H9 (cell line): ENCODE measurements at regions not wholly inside any gene's neighbourhood (a gene's known extent, or its start where the extent isn't known, plus 50 kb on each side); places are given as distances from the start of the nearest gene placed in this dataset.

Experiments used
- DNase-seq: peaks from one replicate; pipeline ENCODE4 v3.0.0-alpha.2; 2017
- H2AFZ ChIP-seq: one replicate; pipeline ENCODE4 v1.6.1; 2013; ENCODE audit warnings: mild to moderate bottlenecking, low read length, control low read depth, moderate library complexity
- H2AK5ac ChIP-seq: 2 replicates; pipeline ENCODE4 v1.6.1; 2013; ENCODE audit warnings: low read length, control low read depth, mixed read lengths; ENCODE audit not compliant: insufficient read length
- H2BK120ac ChIP-seq: one replicate; pipeline ENCODE4 v1.6.1; 2013; ENCODE audit warnings: low read depth, mild to moderate bottlenecking, low read length, control low read depth, inconsistent platforms; ENCODE audit not compliant: poor library complexity, severe bottlenecking
- H2BK12ac ChIP-seq: 2 replicates; pipeline ENCODE4 v1.6.1; 2013; ENCODE audit warnings: low read length, control low read depth, mixed read lengths, low read depth; ENCODE audit not compliant: insufficient read length
- H2BK15ac ChIP-seq: 2 replicates; pipeline ENCODE4 v1.6.1; 2013; ENCODE audit warnings: low read depth, low read length, control low read depth
- H2BK20ac ChIP-seq: one replicate; pipeline ENCODE4 v1.6.1; 2013; ENCODE audit warnings: low read depth, mild to moderate bottlenecking, low read length, control low read depth, inconsistent platforms; ENCODE audit not compliant: poor library complexity, severe bottlenecking
- H2BK5ac ChIP-seq: 2 replicates; pipeline ENCODE4 v1.6.1; 2013; ENCODE audit warnings: low read length, control low read depth, mixed read lengths; ENCODE audit not compliant: insufficient read length
- H3K14ac ChIP-seq: 2 replicates; pipeline ENCODE4 v1.6.1; 2013; ENCODE audit warnings: low read length, control low read depth; ENCODE audit not compliant: insufficient read depth
- H3K18ac ChIP-seq: 2 replicates; pipeline ENCODE4 v1.6.1; 2013; ENCODE audit warnings: low read depth, mild to moderate bottlenecking, mixed read lengths, low read length, control low read depth; ENCODE audit not compliant: insufficient read length
- H3K23ac ChIP-seq: 2 replicates; pipeline ENCODE4 v1.6.1; 2013; ENCODE audit warnings: low read length, control low read depth, mixed read lengths, low read depth; ENCODE audit not compliant: insufficient read length
- H3K23me2 ChIP-seq: 2 replicates; pipeline ENCODE4 v1.6.1; 2013; ENCODE audit warnings: low read depth, mild to moderate bottlenecking, mixed read lengths, low read length, control low read depth; ENCODE audit not compliant: insufficient read length, poor library complexity, severe bottlenecking
- H3K27ac ChIP-seq: 2 replicates; pipeline ENCODE4 v1.5.1; 2013; ENCODE audit warnings: low read length, control low read depth, mixed read lengths, low read depth; ENCODE audit not compliant: insufficient read length
- H3K27me3 ChIP-seq: 2 replicates; pipeline ENCODE4 v1.6.1; 2013; ENCODE audit warnings: low read length, control low read depth, inconsistent platforms; ENCODE audit not compliant: insufficient read depth
- H3K4ac ChIP-seq: 2 replicates; pipeline ENCODE4 v1.6.1; 2013; ENCODE audit warnings: low read depth, mild to moderate bottlenecking, control low read depth, inconsistent platforms, low read length, moderate library complexity
- H3K4me1 ChIP-seq: 2 replicates; pipeline ENCODE4 v1.6.1; 2013; ENCODE audit warnings: low read length, control low read depth, inconsistent platforms; ENCODE audit not compliant: insufficient read depth
- H3K4me2 ChIP-seq: 2 replicates; pipeline ENCODE4 v1.6.1; 2013; ENCODE audit warnings: low read length, control low read depth, mixed read lengths; ENCODE audit not compliant: insufficient read length, insufficient read depth
- H3K56ac ChIP-seq: 2 replicates; pipeline ENCODE4 v1.6.1; 2013; ENCODE audit warnings: low read depth, mild to moderate bottlenecking, mixed read lengths, low read length, control low read depth; ENCODE audit not compliant: insufficient read length
- H3K79me1 ChIP-seq: 2 replicates; pipeline ENCODE4 v1.6.1; 2013; ENCODE audit warnings: low read depth, mild to moderate bottlenecking, moderate library complexity, low read length, control low read depth, inconsistent platforms; ENCODE audit not compliant: insufficient read depth, poor library complexity, severe bottlenecking
- H3K79me2 ChIP-seq: 2 replicates; pipeline ENCODE4 v1.6.1; 2013; ENCODE audit warnings: low read length, control low read depth, inconsistent platforms; ENCODE audit not compliant: insufficient read depth
- H3K9ac ChIP-seq: 2 replicates; pipeline ENCODE4 v1.6.1; 2013; ENCODE audit warnings: low read length, control low read depth, mixed read lengths; ENCODE audit not compliant: insufficient read length; ENCODE audit errors: extremely low read depth
- H3K9me3 ChIP-seq: one replicate; pipeline ENCODE4 v1.6.1; 2013; ENCODE audit warnings: low read depth, low read length, inconsistent platforms; ENCODE audit not compliant: control insufficient read depth
- H3T11ph ChIP-seq: one replicate; pipeline ENCODE4 v1.6.1; 2013; ENCODE audit warnings: mild to moderate bottlenecking, low read length, control low read depth, inconsistent platforms
- H4K20me1 ChIP-seq: one replicate; pipeline ENCODE4 v1.6.1; 2013; ENCODE audit not compliant: control insufficient read depth, insufficient read length, insufficient read depth
- H4K5ac ChIP-seq: 2 replicates; pipeline ENCODE4 v1.6.1; 2013; ENCODE audit warnings: low read depth, mild to moderate bottlenecking, mixed read lengths, low read length, control low read depth; ENCODE audit not compliant: insufficient read length
- H4K8ac ChIP-seq: replicated peaks from 2 replicates; pipeline ENCODE4 v1.6.1; 2013; ENCODE audit warnings: low read length, control low read depth, mixed read lengths, low read depth; ENCODE audit not compliant: insufficient read length
- H4K91ac ChIP-seq: 2 replicates; pipeline ENCODE4 v1.6.1; 2013; ENCODE audit warnings: low read depth, mild to moderate bottlenecking, moderate library complexity, mixed read lengths, low read length, control low read depth; ENCODE audit not compliant: insufficient read length
- H3K27ac Mint-ChIP-seq, 3 experiments: 2 replicates in 2 of 3; 3 replicates in 1 of 3; pipeline ENCODE4 v1.8.0; 2020 to 2021; ENCODE audit warnings: mixed read lengths in 3 of 3, mild to moderate bottlenecking in 1 of 3, moderate library complexity in 1 of 3
- H3K27me3 Mint-ChIP-seq: 2 replicates; pipeline ENCODE4 v1.8.0; 2021; ENCODE audit warnings: low read depth, mild to moderate bottlenecking, moderate library complexity, mixed read lengths
- H3K36me3 Mint-ChIP-seq, 3 experiments: 2 replicates in 2 of 3; 3 replicates in 1 of 3; pipeline ENCODE4 v1.8.0; 2020 to 2021; ENCODE audit warnings: low read depth in 3 of 3, mixed read lengths in 3 of 3; ENCODE audit not compliant: insufficient read depth in 1 of 3
- H3K4me1 Mint-ChIP-seq, 2 experiments: 2 replicates each; pipeline ENCODE4 v1.8.0; 2020; ENCODE audit warnings: mixed read lengths in 2 of 2
- H3K4me3 Mint-ChIP-seq, 2 experiments: 2 replicates in 1 of 2; 3 replicates in 1 of 2; pipeline ENCODE4 v1.8.0; 2020 to 2021; ENCODE audit warnings: mild to moderate bottlenecking in 2 of 2, mixed read lengths in 2 of 2, moderate library complexity in 1 of 2
- H3K9me3 Mint-ChIP-seq, 2 experiments: 2 replicates in 1 of 2; 3 replicates in 1 of 2; pipeline ENCODE4 v1.8.0; 2020; ENCODE audit warnings: mild to moderate bottlenecking in 2 of 2, mixed read lengths in 2 of 2, moderate library complexity in 1 of 2
- CTCF ChIP-seq: fragments of 200-600 bp; sonication (generic); conservative IDR thresholded peaks from 3 replicates; pipeline ENCODE4 v1.8.0; 2021; ENCODE audit warnings: antibody characterized with exemption, mild to moderate bottlenecking
- WGBS: extraction: QIAGEN DNeasy Blood & Tissue Kit; methylation state at CpG from one replicate; pipeline ENCODE4 v1.1.7; 2013; ENCODE audit warnings: missing lambda C conversion rate, low lambda C conversion rate, mixed read lengths; ENCODE audit not compliant: insufficient read length; ENCODE audit errors: extremely low coverage; 5-methylcytosine and 5-hydroxymethylcytosine counted together

GRCh38 chr9:89982016-89982415, 377.2 kb downstream of the GADD45G start:
- Histone ChIP-seq H4K91ac (no peak overlapping the region), H4K20me1 (no peaks in the 10 kb centered on the region), H3K23me2 (no peaks in the 10 kb centered on the region), H2BK120ac (no peak overlapping the region), H3K4me2 (no peak overlapping the region), H3K4ac (no peak overlapping the region), H3K23ac (no peak overlapping the region), H2AK5ac (no peak overlapping the region), H3K27ac (no peak overlapping the region), H2BK20ac (no peak overlapping the region), H2AFZ (no peak overlapping the region), H3K56ac (no peak overlapping the region), H3K14ac (no peak overlapping the region), H4K5ac (no peak overlapping the region), H3T11ph (no peak overlapping the region), H2BK5ac (no peak overlapping the region), H3K4me1 (no peaks in the 10 kb centered on the region), H2BK12ac (no peak overlapping the region), H3K18ac (no peak overlapping the region), H3K27me3 (no peaks in the 10 kb centered on the region), H3K9me3 (no peaks in the 10 kb centered on the region), H3K79me2 (no peaks in the 10 kb centered on the region), H3K9ac (no peak overlapping the region), H2BK15ac (no peak overlapping the region), H4K8ac (no peak overlapping the region), H3K79me1 (no peaks in the 10 kb centered on the region)
- Mint-ChIP-seq H3K27ac (0 out of 7 replicates have a peak overlapping the region, but pooled peaks of 1 of the 3 experiments have one; percentile 9), H3K27me3 (peaks cover 8% of the 10 kb centered on the region), H3K9me3 (peaks cover 0 to 2% of the 10 kb centered on the region in 2 experiments; a peak in 1 of 5 replicates), H3K36me3 (no peaks in the 10 kb centered on the region), H3K4me3 (no peak overlapping the region), H3K4me1 (peaks cover 2 to 3% of the 10 kb centered on the region in 2 experiments)
- no peak for TF ChIP-seq CTCF
- no CpG with 5 or more reads among the region's 3 CpGs for WGBS
- no peak for DNase-seq
